Islet precursor cell (in vitro differentiated cells): ENCODE measurements at regions not wholly inside any gene's neighbourhood (a gene's known extent, or its start where the extent isn't known, plus 50 kb on each side); places are given as distances from the start of the nearest gene placed in this dataset.
"Not testable (repeated sequence)": the region's sequence is repeated elsewhere in the genome, so short reads cannot be mapped to it uniquely, and the experiment has no call there.

Experiments used
- DNase-seq: peaks from one replicate; pipeline ENCODE4 v3.0.0-alpha.2; 2018

DNA sequence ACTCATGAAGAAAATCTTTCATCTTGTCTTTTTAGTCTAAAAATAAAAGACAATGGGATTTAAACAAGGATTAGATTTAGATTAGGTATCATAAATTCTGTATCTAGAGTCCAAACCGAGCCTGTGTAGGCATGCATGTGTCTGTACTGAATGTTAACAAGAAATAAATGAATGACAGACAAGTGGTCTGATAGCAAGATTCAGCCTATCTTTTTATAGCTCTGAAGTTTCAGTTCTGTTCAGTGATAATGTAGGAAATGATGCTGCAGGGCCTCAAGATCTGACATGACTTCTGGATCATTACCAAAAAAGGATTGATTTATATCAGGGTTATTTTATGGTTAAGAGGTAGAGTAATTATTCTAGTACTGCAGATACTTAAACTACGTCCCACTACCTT, 137.0 kb upstream of the ATP5MC3 start:
- no peak for DNase-seq

DNA sequence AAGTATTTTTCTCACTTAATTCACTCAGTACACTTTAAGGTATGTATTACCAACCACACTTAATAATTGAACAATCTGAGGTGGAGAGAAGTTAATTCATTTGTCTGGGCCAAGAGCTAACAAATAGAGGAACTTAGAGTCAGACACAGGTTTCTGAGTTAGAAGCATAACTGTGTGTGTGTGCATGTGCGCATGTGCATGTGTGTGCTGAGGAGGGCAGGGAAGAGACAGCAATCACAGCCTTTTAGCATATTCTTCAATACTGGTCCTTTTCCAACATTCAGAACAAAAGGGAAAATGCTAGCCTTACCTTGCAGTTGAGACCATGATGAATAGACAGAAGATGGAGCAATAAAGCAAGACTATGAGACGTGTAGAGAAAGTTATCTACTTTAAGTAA, 136.2 kb upstream of the ATP5MC3 start:
- no peak for DNase-seq

GRCh38 chr2:175312137-175312536, 130.6 kb upstream of the ATP5MC3 start:
- no peak for DNase-seq

- DNase-seq, result no peak
These were observed 129.4 kb upstream of the ATP5MC3 start for GRCh38 chr2:175310813-175311504.

DNA sequence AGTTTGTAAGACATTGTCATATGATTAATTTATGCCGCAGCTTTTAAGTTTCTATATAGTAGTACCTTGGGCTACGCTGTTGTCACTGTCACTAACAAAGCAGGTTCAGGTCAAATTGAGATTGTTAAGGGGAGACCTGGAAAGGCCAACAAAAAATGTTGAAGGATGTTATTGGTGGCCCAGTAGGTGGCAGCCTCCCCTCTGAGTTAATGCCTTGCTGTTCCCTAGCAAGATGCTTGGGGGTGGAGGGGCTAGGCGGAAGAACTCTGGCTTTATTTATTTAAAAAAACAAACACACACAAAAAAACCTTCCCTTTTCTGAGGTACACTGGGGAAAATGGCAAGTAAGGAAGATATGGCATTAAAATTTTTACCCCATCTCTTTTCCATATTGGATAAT, 128.3 kb upstream of the ATP5MC3 start:
- peak; percentile 61 for DNase-seq

GRCh38 chr2:175308005-175308404, 126.5 kb upstream of the ATP5MC3 start:
- DNase-seq, result no peak

DNA sequence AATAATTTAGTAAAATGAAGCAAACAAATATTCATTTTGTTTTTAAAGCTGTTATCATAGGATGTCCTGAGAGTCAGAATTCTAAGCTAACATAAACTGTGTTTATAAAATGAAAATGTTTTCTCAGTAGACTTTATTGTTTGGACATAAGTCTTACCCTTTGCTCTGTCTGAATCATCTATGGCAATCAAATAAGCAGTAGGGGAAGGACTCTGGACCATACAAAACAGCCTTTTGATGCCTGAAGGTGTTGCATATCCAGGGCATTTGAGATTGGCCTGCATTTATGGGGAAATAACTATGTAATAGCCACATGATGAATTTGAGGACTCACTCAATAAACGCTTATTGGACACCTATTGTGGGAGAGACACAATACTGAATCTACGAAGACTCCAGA, 123.0 kb upstream of the ATP5MC3 start:
- no peak for DNase-seq

GRCh38 chr2:175293776-175294175, 112.3 kb upstream of the ATP5MC3 start:
- DNase-seq, result no peak

DNA sequence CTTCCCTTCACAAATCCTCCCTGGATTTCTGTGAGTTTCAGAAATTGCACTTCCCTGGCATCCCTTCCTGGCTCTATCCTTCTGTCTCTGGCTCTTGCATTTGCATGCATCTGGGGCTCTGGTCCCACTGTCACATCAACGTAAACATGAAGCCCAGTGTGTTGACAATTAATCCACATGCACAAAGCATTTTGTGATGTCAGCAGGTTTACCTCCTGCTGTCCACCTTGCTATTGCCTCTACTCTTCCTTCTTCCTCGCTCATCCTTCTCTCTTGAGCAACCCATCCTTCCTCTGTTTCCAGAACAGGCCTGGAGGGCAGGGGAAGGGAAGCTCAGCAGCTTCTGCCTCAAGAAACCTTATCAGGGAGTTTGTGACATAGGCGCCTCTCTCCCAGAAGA, 111.7 kb upstream of the ATP5MC3 start:
- no peak for DNase-seq

GRCh38 chr2:175282886-175283285, 101.4 kb upstream of the ATP5MC3 start:
- no peak for DNase-seq

GRCh38 chr2:175282300-175282699, 100.8 kb upstream of the ATP5MC3 start:
- DNase-seq, result no peak

DNA sequence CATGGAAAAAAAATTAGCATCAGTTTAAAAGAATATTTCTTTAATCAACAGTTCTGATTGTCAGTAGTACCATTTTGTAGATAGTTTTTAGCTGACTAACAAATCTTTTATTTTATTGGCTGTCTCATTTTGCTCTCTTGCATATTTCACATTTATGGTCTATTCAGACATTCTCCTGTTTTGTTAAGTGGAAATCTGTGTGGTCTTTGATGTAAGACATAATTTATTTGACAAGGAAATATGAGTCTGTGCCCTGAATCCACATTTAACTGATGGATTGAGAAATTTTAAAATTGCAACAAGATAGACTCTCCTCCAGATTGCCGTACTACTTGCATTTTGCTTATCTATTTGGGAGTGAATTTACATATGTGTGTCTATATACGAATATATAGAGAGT, 96.3 kb upstream of the ATP5MC3 start:
- no peak for DNase-seq

DNA sequence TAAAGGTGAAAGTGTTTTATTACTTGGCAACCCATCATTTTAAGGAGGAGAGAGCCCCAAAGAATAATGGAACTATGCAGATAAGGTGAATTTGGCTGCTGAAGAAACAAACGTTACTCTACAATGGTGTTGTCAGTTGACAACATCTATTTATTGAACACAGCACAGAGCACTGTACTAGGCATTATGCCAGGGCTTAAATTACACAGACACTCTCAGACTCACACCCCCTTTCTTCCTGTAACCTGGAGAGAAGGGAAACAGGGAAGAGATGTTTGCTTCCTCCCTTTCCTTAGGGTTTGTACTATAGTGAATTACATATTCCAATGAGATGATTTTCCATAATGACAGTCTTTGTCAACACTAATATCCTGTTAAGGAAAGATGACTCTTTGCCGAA, 94.0 kb upstream of the ATP5MC3 start:
- no peak for DNase-seq

DNA sequence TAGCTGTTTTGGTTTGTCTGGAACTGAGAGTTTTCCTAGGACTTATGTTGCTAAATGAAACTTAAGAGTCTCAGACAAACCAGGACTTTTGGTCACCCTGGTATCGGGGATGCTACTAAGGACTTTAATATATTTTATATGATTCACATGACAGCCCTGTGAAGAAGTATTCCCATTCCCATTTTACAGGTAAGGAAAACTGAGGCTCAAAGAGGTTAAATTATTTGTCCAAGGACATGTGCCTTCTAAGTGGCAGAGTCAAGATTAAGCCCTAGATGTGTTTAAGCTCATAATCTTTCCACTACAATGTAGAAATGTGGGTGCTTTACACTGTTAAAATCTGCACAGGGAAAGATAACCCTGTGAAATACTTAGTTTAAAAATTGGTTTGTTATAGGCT, 77.7 kb upstream of the ATP5MC3 start:
- no peak for DNase-seq

- no peak for DNase-seq
These were observed 75.5 kb upstream of the ATP5MC3 start for GRCh38 chr2:175256806-175257585.

DNA sequence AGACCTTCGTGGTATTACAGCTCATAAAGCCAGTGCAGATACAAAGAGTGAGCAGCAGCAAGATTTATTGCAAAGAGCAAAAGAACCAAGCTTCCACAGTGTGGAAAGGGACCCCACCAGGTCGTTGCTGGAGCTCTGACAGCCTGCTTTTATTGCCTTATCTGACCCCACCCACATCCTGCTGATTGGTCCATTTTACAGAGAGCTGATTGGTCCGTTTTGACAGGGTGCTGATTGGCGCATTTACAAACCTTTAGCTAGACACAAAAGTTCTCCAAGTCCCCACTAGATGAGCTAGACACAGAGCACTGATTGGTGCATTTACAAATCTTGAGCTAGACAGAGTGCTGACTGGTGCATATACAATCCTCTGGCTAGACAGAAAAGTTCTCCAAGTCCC, 74.9 kb upstream of the ATP5MC3 start:
- not testable (repeated sequence) for DNase-seq

DNA sequence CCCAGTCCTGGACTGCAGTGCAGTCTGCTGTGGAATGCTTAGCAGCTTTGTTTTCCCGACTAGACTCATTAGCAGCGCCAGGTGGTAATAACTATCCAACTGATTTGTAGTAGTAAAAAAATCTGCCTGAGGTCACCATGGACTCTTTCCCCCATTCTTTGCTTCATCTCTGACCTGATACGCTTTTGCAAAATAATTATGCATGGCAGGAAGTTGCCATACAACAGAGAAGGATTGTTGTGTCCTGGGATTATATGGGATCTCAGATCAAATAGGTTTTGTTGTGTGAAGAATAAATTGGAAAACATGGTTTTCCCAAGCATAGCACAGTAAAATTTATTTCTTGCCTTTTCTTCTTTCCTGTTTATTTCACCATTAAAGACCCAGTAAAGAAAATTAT, 72.4 kb upstream of the ATP5MC3 start:
- no peak for DNase-seq

GRCh38 chr2:175251425-175252041, 70.0 kb upstream of the ATP5MC3 start:
- DNase-seq, result no peak

- no peak for DNase-seq
These were observed 65.6 kb upstream of the ATP5MC3 start for GRCh38 chr2:175247159-175247558.

GRCh38 chr2:175244697-175245096, 63.2 kb upstream of the ATP5MC3 start:
- no peak for DNase-seq

GRCh38 chr2:175241691-175242090, 60.2 kb upstream of the ATP5MC3 start:
- DNase-seq, result no peak

- DNase-seq, result not testable (repeated sequence)
These were observed 58.5 kb upstream of the ATP5MC3 start for GRCh38 chr2:175240033-175240432.

DNA sequence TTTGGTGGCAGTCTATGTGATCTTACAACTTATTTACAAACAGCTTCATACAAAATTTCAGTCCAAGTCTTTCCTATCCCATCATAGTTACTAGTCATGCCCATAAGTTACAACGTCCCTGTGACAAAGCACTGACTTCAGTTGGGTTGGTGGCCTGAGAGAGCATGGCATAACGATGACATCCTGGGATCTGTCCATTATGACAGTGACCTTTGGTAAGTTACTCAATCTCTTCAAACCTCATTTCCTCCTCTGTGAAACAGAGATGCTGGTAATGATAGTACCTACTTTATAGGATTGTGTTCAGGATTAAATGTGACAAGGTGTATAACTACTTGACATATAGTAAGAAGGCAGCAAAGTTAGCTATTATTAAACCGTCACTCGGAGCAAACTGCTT, 55.4 kb upstream of the ATP5MC3 start:
- no peak for DNase-seq

- DNase-seq, result no peak
These were observed 53.1 kb upstream of the ATP5MC3 start for GRCh38 chr2:175234650-175235049.
